ENCODE measurements at regions not wholly inside any gene's neighbourhood (a gene's known extent, or its start where the extent isn't known, plus 50 kb on each side); places are given as distances from the start of the nearest gene placed in this dataset.

DNA sequence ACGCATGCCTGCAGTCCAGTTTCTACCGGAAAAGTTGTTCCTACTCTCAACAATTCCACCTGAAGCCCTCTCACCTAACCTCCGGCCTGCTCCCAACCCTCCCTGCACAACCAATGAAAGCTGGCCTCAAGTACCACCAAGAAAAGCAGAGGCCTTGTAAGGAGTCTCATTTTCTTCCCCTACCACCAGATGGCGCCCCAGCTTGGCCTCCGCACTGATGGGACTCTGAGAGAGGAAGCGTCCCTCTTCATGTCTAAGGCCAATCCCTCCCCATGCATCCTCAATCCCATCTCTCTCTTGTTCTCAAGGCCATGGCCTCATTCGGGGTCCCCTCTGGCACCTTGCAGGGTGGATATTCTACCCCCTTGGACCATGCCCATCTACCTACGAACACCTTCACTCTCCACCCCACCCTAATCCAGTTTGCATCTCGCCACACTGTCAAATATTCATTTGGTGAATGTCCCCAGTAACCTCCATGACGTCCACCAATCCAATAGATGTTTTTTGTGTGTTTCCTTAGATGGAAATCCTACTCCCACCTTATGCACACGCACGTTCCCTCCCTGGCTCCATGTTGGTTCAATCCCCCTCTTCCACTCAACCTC, 412.8 kb downstream of the ZNF536 start:
- no peaks in the 10 kb centered on the region for H3K4me1 ChIP-seq
- peak in 1 of 2 donors; percentile 49 for DNase-seq
- H3K36me3 ChIP-seq = no peaks in the 10 kb centered on the region
- H3K27me3 ChIP-seq = no peaks in the 10 kb centered on the region
- no peak overlapping the region for H3K4me3 ChIP-seq
- 66% methylated on average over 12 of the region's 12 CpGs for WGBS, 2 donors
- H3K9me3 ChIP-seq = no peaks in the 10 kb centered on the region
- H3K27ac ChIP-seq = no peak overlapping the region
- no peak for TF ChIP-seq POLR2A (IDR thresholded peaks at IDR 0.05)
- TF ChIP-seq, protein P1, sequence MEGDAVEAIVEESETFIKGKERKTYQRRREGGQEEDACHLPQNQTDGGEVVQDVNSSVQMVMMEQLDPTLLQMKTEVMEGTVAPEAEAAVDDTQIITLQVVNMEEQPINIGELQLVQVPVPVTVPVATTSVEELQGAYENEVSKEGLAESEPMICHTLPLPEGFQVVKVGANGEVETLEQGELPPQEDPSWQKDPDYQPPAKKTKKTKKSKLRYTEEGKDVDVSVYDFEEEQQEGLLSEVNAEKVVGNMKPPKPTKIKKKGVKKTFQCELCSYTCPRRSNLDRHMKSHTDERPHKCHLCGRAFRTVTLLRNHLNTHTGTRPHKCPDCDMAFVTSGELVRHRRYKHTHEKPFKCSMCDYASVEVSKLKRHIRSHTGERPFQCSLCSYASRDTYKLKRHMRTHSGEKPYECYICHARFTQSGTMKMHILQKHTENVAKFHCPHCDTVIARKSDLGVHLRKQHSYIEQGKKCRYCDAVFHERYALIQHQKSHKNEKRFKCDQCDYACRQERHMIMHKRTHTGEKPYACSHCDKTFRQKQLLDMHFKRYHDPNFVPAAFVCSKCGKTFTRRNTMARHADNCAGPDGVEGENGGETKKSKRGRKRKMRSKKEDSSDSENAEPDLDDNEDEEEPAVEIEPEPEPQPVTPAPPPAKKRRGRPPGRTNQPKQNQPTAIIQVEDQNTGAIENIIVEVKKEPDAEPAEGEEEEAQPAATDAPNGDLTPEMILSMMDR (IDR thresholded peaks at IDR 0.05) = peak; percentile 43 to 74 (median 67)
- TF ChIP-seq POLR2AphosphoS5 (IDR thresholded peaks at IDR 0.05) = no peak
- no peak for TF ChIP-seq EP300 (IDR thresholded peaks at IDR 0.05)
- ATAC-seq (ENCODE audit: low FRiP score in 2 of 2) = peak in 1 of 2 donors; percentile 63

DNA sequence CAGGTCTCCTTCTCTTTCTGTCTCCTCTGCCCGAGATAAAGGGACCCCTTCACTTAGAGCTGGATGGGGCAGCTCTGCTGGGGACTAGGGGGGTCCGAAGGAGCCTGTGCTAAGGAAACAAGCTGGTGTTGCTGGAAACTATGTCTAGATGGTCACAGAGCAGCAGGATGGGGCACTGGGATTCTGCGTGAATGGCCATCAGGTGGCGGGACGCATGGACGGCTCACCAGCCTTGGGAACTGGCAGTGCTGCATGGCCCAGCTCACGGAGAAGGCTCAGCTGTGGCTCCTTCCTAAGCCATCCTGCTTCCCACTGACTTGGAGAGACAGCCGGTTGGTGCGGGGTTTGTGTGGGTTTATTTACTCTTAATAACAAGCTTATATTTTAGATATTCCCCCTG, 411.8 kb downstream of the ZNF536 start:
- H3K4me3 ChIP-seq = no peak overlapping the region
- H3K27ac ChIP-seq = no peak overlapping the region
- WGBS, 2 donors = 87 to 90% methylated on average over 9 of the region's 9 CpGs
- H3K4me1 ChIP-seq = no peaks in the 10 kb centered on the region
- TF ChIP-seq POLR2A (IDR thresholded peaks at IDR 0.05) = no peak
- TF ChIP-seq EP300 (IDR thresholded peaks at IDR 0.05) = no peak
- TF ChIP-seq, protein P1 (IDR thresholded peaks at IDR 0.05) = no peak
- no peak for TF ChIP-seq POLR2AphosphoS5 (IDR thresholded peaks at IDR 0.05)
- H3K36me3 ChIP-seq = no peaks in the 10 kb centered on the region
- no peaks in the 10 kb centered on the region for H3K9me3 ChIP-seq
- ATAC-seq (ENCODE audit: low FRiP score in 2 of 2) = no peak
- peak in 1 of 2 donors; percentile 46 for DNase-seq
- no peaks in the 10 kb centered on the region for H3K27me3 ChIP-seq

DNA sequence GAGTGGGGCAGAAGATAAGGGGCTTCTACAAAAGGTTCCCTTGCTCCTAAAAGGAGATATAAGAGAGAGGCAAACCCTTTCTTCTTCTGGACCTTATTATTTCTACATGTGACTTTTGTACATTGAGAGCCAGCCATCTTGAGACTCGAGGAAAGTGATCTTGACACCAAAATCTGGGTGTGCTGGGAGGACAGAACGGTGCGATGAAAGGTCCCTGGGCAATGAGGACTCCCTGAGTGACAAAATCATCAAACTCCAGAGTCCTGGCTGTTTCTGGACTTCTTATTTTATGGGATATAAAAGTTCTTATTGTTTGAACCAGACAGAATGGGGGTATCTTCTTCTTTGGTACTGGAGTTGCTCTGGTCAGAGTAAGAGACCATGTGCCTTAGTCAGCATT, 411.0 kb downstream of the ZNF536 start:
- no peaks in the 10 kb centered on the region for H3K36me3 ChIP-seq
- TF ChIP-seq, protein P1 (IDR thresholded peaks at IDR 0.05) = no peak
- TF ChIP-seq POLR2A (IDR thresholded peaks at IDR 0.05) (no peak), POLR2AphosphoS5 (IDR thresholded peaks at IDR 0.05) (no peak), EP300 (IDR thresholded peaks at IDR 0.05) (no peak)
- no peak overlapping the region for H3K4me3 ChIP-seq
- no peak for ATAC-seq (ENCODE audit: low FRiP score in 2 of 2)
- no peak overlapping the region for H3K27ac ChIP-seq
- H3K4me1 ChIP-seq = no peaks in the 10 kb centered on the region
- DNase-seq = no peak
- H3K9me3 ChIP-seq = no peaks in the 10 kb centered on the region
- no peaks in the 10 kb centered on the region for H3K27me3 ChIP-seq
- 78 to 82% methylated on average over 3 of the region's 3 CpGs for WGBS, 2 donors

DNA sequence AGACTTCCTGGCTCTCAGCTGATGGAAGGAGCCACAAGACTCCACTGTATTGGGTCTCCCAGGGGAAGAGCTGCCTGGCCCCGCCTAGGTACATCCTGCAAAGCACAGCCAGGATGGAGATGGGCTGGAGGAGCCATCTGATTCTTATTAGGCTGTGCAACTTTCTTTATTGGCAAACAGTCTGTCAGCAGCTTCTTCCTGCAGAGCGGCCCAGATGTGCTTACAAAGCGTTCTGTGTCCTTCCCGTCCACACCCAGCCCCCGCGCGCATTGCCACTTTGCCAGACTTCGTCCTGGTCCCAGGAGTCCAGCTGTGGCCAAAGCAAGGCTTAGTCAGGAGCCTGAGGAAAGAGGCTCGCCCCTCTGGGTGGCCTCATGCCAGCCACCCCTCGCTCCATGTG, 409.3 kb downstream of the ZNF536 start:
- Histone ChIP-seq H3K4me3 (no peak overlapping the region), H3K27me3 (no peaks in the 10 kb centered on the region), H3K4me1 (no peaks in the 10 kb centered on the region), H3K27ac (no peak overlapping the region), H3K9me3 (no peaks in the 10 kb centered on the region), H3K36me3 (no peaks in the 10 kb centered on the region)
- no peak for TF ChIP-seq POLR2AphosphoS5 (IDR thresholded peaks at IDR 0.05)
- TF ChIP-seq, protein P1 (IDR thresholded peaks at IDR 0.05) = no peak
- no peak for TF ChIP-seq EP300 (IDR thresholded peaks at IDR 0.05)
- TF ChIP-seq POLR2A (IDR thresholded peaks at IDR 0.05) = no peak
- WGBS, 2 donors = 81 to 83% methylated on average over 9 of the region's 10 CpGs
- no peak for ATAC-seq (ENCODE audit: low FRiP score in 2 of 2)
- DNase-seq = peak in 1 of 2 donors; percentile 63

DNA sequence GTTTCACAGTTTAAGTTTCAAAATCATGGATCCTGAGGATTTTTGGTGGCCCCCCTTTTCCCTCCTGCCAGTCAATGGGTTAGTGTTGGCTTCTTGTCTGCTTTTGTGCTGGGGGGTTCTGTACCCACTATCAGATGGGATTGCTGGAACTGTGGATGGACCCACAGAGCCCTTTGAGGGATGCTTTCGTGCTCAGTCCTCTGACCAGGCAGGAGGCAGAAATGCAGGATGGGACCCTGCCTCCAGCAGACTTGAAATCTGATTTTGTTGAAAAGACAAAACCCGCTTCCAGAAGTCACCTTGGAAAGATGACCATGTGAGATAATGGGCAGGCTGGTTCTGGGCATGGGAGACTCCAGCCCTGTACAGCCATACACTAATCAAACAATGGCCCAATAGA, 408.9 kb downstream of the ZNF536 start:
- Histone ChIP-seq H3K4me1 (no peaks in the 10 kb centered on the region), H3K27ac (no peak overlapping the region), H3K9me3 (no peaks in the 10 kb centered on the region), H3K27me3 (no peaks in the 10 kb centered on the region), H3K4me3 (no peak overlapping the region), H3K36me3 (no peaks in the 10 kb centered on the region)
- ATAC-seq (ENCODE audit: low FRiP score in 2 of 2) (no peak), DNase-seq (no peak)
- WGBS, 2 donors = 88 to 95% methylated on average over 2 of the region's 2 CpGs
- TF ChIP-seq POLR2AphosphoS5 (IDR thresholded peaks at IDR 0.05) = no peak
